ENCODE measurements at regions not wholly inside any gene's neighbourhood (a gene's known extent, or its start where the extent isn't known, plus 50 kb on each side); places are given as distances from the start of the nearest gene placed in this dataset.

DNA sequence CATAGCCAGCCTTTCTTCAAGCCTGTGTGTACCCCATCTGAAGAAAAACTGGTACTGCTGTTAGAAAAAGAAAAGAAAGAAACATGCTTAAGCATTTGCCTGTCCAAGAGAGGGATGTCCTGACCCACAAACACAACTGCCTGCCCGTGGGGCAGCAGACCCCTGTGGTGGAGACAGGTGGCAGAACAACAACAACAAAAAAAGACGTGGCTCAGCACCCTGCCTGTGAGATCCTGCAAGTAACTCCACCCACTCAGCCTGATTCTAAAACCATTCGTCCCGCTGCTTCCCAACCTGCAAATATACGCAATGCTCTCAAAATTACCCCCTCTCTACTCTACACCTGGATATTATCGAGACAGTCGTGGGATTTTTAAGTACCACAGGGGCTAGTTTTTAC is 64.9 kb upstream of the ZDHHC17 start:
- no peaks in the 10 kb centered on the region for H3K27me3 Mint-ChIP-seq (ENCODE audit: low read depth)
- no peaks in the 10 kb centered on the region for H3K9me3 Mint-ChIP-seq
- no peaks in the 10 kb centered on the region for H3K36me3 Mint-ChIP-seq (ENCODE audit: low read depth)
- TF ChIP-seq, protein P1, sequence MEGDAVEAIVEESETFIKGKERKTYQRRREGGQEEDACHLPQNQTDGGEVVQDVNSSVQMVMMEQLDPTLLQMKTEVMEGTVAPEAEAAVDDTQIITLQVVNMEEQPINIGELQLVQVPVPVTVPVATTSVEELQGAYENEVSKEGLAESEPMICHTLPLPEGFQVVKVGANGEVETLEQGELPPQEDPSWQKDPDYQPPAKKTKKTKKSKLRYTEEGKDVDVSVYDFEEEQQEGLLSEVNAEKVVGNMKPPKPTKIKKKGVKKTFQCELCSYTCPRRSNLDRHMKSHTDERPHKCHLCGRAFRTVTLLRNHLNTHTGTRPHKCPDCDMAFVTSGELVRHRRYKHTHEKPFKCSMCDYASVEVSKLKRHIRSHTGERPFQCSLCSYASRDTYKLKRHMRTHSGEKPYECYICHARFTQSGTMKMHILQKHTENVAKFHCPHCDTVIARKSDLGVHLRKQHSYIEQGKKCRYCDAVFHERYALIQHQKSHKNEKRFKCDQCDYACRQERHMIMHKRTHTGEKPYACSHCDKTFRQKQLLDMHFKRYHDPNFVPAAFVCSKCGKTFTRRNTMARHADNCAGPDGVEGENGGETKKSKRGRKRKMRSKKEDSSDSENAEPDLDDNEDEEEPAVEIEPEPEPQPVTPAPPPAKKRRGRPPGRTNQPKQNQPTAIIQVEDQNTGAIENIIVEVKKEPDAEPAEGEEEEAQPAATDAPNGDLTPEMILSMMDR (IDR thresholded peaks at IDR 0.05; ENCODE audit: unreplicated experiment in 3 of 3) = no peak
- H3K4me3 Mint-ChIP-seq = peak overlapping the region in 1 of 3 experiments; percentile 0
- H3K4me1 Mint-ChIP-seq = peaks cover 36% of the 10 kb centered on the region
- peak overlapping the region in 1 of 3 experiments; percentile 8 for H3K27ac Mint-ChIP-seq

DNA sequence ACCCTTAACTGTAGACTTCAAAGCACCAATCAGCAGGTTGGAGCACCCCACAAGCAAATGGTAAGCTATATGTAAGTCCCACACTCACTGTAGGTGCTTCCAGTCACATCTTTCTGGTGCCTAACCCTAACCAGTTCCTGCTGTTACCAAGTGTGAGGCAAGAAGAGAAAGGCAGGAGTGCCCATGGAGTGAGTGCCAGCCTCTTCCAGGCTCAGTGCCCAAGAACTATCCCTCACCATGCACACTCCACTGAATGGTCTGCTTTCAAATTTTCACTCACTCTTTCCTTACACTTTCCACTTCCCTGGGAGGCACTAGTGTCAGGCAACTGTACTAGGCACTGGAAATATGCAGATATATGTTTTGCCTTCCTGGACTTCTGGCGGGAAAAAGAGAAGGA is 62.2 kb upstream of the ZDHHC17 start:
- Mint-ChIP-seq H3K36me3 (ENCODE audit: low read depth) (no peaks in the 10 kb centered on the region), H3K27me3 (ENCODE audit: low read depth) (no peaks in the 10 kb centered on the region), H3K4me1 (peaks cover 37% of the 10 kb centered on the region), H3K4me3 (no peak overlapping the region), H3K9me3 (no peaks in the 10 kb centered on the region), H3K27ac (no peak overlapping the region)
- TF ChIP-seq, protein P1 (IDR thresholded peaks at IDR 0.05; ENCODE audit: unreplicated experiment in 3 of 3) = no peak

DNA sequence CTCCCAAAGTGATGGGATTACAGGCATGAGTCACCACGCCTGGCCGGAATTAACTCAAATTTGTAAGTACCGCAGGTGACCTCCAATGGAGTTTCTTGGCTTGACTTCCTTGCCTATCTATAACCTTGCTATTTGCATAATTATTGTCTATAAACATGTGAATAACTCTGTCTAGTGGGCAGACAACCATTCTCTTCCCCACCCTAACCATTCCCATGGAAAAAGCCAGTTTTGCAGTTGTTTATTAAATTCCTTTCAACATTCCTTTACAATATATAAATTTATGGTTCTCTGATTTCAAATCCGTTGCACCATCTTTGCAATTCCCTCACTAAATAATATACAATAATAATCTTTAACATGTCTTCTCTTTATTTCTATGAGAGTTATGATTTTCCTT is 61.0 kb upstream of the ZDHHC17 start:
- no peaks in the 10 kb centered on the region for H3K27me3 Mint-ChIP-seq (ENCODE audit: low read depth)
- no peaks in the 10 kb centered on the region for H3K36me3 Mint-ChIP-seq (ENCODE audit: low read depth)
- H3K4me3 Mint-ChIP-seq = no peak overlapping the region
- H3K9me3 Mint-ChIP-seq = no peaks in the 10 kb centered on the region
- TF ChIP-seq, protein P1 (IDR thresholded peaks at IDR 0.05; ENCODE audit: unreplicated experiment in 3 of 3) = no peak
- no peak overlapping the region for H3K27ac Mint-ChIP-seq
- peaks cover 28% of the 10 kb centered on the region for H3K4me1 Mint-ChIP-seq

DNA sequence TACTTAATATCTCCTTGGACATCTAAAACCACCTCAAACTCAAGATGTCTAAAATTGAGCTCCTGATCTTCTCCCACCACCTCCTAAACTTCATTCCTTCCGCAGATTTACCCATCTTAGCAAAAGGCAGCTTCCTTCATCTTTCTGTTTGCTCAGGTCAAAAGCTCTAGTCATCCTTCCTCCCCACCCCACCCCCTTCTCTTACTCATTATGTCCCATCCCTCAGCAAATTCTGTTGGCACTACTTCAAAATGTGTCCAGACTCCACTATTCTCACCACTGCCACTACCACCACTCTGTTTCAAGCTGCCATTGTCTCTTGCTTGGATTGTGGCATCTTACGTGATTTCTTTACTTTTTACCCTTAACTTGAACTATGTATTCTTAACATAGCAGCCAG is 59.2 kb upstream of the ZDHHC17 start:
- H3K27ac Mint-ChIP-seq = peak overlapping the region in 1 of 3 experiments; percentile 25
- peaks cover 18% of the 10 kb centered on the region for H3K4me1 Mint-ChIP-seq
- TF ChIP-seq, protein P1 (IDR thresholded peaks at IDR 0.05; ENCODE audit: unreplicated experiment in 3 of 3) = no peak
- no peaks in the 10 kb centered on the region for H3K9me3 Mint-ChIP-seq
- H3K36me3 Mint-ChIP-seq (ENCODE audit: low read depth) = no peaks in the 10 kb centered on the region
- no peaks in the 10 kb centered on the region for H3K27me3 Mint-ChIP-seq (ENCODE audit: low read depth)
- no peak overlapping the region for H3K4me3 Mint-ChIP-seq

DNA sequence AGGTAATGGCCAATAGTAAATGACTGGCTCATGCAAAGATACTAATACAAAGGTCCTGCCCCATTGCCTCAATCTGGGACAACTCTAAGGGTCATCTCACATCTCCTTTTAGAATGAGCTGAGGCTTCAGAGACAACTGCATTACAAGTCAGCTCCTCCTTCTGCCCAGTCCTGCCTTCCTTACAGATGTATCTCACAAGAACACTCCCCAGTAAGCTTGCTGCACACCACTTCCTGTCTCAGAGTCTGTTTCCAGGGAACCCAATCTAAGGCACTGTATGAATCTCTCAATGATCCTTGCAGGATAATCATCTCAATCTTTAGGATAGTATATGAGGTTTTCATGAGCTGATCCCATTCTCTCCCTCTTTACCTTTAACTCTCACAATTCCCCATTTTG is 57.8 kb upstream of the ZDHHC17 start:
- Mint-ChIP-seq H3K27me3 (ENCODE audit: low read depth) (no peaks in the 10 kb centered on the region), H3K9me3 (no peaks in the 10 kb centered on the region), H3K27ac (no peak overlapping the region), H3K4me3 (no peak overlapping the region), H3K4me1 (peaks cover 15% of the 10 kb centered on the region), H3K36me3 (ENCODE audit: low read depth) (no peaks in the 10 kb centered on the region)
- TF ChIP-seq, protein P1 (IDR thresholded peaks at IDR 0.05; ENCODE audit: unreplicated experiment in 3 of 3) = no peak

DNA sequence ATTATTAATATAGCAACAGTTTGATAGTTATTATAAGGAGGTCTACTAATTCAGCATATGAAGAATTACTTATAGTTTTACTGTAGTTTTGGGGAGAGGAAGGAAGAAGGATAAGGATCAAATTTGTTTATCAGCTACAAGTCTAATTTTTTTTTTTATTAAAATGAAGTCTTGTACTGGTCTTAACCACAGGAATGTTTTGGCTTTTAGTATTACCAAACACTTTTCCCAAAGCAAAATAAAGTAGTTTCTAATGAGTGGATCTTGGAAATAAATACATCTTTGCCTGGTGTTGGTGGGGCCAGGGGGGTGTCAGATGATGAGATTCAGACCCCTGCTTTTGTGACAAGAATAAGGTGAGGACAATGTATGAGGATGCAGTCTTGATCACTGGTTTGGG is 57.2 kb upstream of the ZDHHC17 start:
- no peaks in the 10 kb centered on the region for H3K27me3 Mint-ChIP-seq (ENCODE audit: low read depth)
- TF ChIP-seq, protein P1 (IDR thresholded peaks at IDR 0.05; ENCODE audit: unreplicated experiment in 3 of 3) = no peak
- no peak overlapping the region for H3K27ac Mint-ChIP-seq

More for the DNA sequence above, 57.2 kb upstream of the ZDHHC17 start:
- Mint-ChIP-seq H3K9me3 (no peaks in the 10 kb centered on the region), H3K4me3 (no peak overlapping the region), H3K4me1 (peaks cover 15% of the 10 kb centered on the region), H3K36me3 (ENCODE audit: low read depth) (no peaks in the 10 kb centered on the region)
